LNCAP (cell line): ENCODE measurements at regions not wholly inside any gene's neighbourhood (a gene's known extent, or its start where the extent isn't known, plus 50 kb on each side); places are given as distances from the start of the nearest gene placed in this dataset.

Experiments
- CTCF ChIP-seq: fragments of 450-650 bp; IDR thresholded peaks from 2 replicates; pipeline ENCODE4 v1.5.1; 2017; ENCODE audit warnings: mild to moderate bottlenecking

GRCh38 chr15:31503758-31504461 lies 177.3 kb downstream of the KLF13 start:
- TF ChIP-seq CTCF, result no peak

- TF ChIP-seq CTCF, result no peak
Measured at GRCh38 chr15:31504462-31504839, 177.8 kb downstream of the KLF13 start.

GRCh38 chr15:31508656-31509055 lies 182.0 kb downstream of the KLF13 start:
- TF ChIP-seq CTCF, result no peak

- TF ChIP-seq CTCF, result no peak
Measured at GRCh38 chr15:31510057-31510456, 183.4 kb downstream of the KLF13 start.

- TF ChIP-seq CTCF, result no peak
Measured at GRCh38 chr15:31511707-31512310, 185.2 kb downstream of the KLF13 start.

GRCh38 chr15:31513178-31513577 lies 186.5 kb downstream of the KLF13 start:
- TF ChIP-seq CTCF, result no peak

- no peak for TF ChIP-seq CTCF
Measured at GRCh38 chr15:31516440-31516839, 189.8 kb downstream of the KLF13 start.
